ENCODE measurements at regions not wholly inside any gene's neighbourhood (a gene's known extent, or its start where the extent isn't known, plus 50 kb on each side); places are given as distances from the start of the nearest gene placed in this dataset.

GRCh38 chr10:2734603-2735002 is 332.7 kb upstream of the PFKP start:
- TF ChIP-seq CTCF (conservative IDR thresholded peaks at IDR 0.05; ENCODE audit: low read depth, low read length) (no peak), EZH2 (IDR thresholded peaks at IDR 0.05; ENCODE audit: low read length, unreplicated experiment) (no peak)

Measured in PC-3 (cell line).